ENCODE measurements at regions not wholly inside any gene's neighbourhood (a gene's known extent, or its start where the extent isn't known, plus 50 kb on each side); places are given as distances from the start of the nearest gene placed in this dataset.

GRCh38 chr18:41526054-41526453, 429.0 kb upstream of the PIK3C3 start (continued):
- no peak for TF ChIP-seq ZNF462 (CRISPR knock-in tag; IDR thresholded peaks at IDR 0.05)
- no peak for TF ChIP-seq CTCF (conservative IDR thresholded peaks at IDR 0.05; ENCODE audit: low read depth in 2 of 2)
- no peak for TF ChIP-seq ZNF114 (CRISPR knock-in tag; IDR thresholded peaks at IDR 0.05)
- TF ChIP-seq POLR2AphosphoS5 (IDR thresholded peaks at IDR 0.05; ENCODE audit: low read depth) = no peak
- no peak for TF ChIP-seq EZH2phosphoT487 (IDR thresholded peaks at IDR 0.05; ENCODE audit: unreplicated experiment)
- no peak for TF ChIP-seq JUNB (IDR thresholded peaks at IDR 0.05; ENCODE audit: unreplicated experiment)

GRCh38 chr18:41524674-41525470, 430.2 kb upstream of the PIK3C3 start:
- DNase-seq (ENCODE audit: low spot score) (no peak), ATAC-seq (no peak)
- Histone ChIP-seq H2AFZ (no peak overlapping the region), H3K79me2 (replicated peaks; ENCODE audit: insufficient read depth) (no peaks in the 10 kb centered on the region), H3K27me3 (ENCODE audit: insufficient read depth) (no peaks in the 10 kb centered on the region), H3K9me2 (ENCODE audit: insufficient read depth) (no peaks in the 10 kb centered on the region), H3K27ac (ENCODE audit: low read depth) (no peak overlapping the region), H3K4me3 (no peak overlapping the region), H3K4me2 (no peak overlapping the region), H3K4me1 (ENCODE audit: insufficient read depth) (peaks cover 16% of the 10 kb centered on the region), H3F3A (replicated peaks; ENCODE audit: low read depth) (no peaks in the 10 kb centered on the region), H4K20me1 (replicated peaks; ENCODE audit: insufficient read depth) (no peaks in the 10 kb centered on the region), H3K36me3 (ENCODE audit: insufficient read depth) (no peaks in the 10 kb centered on the region)
- Mint-ChIP-seq H3K27me3 (ENCODE audit: insufficient read depth, low read depth, poor library complexity) (no peaks in the 10 kb centered on the region), H3K4me1 (peaks cover 15% of the 10 kb centered on the region; the same call in 2 of the 3 replicates), H3K27ac (peak overlapping the region; percentile 63; the same call in 1 of the 2 replicates), H3K4me3 (no peak overlapping the region), H3K36me3 (ENCODE audit: low read depth) (peaks cover 8% of the 10 kb centered on the region), H3K9me3 (peaks cover 8% of the 10 kb centered on the region; the same call in 2 of the 3 replicates)
- TF ChIP-seq JUNB (IDR thresholded peaks at IDR 0.05; ENCODE audit: unreplicated experiment) (no peak), EZH2phosphoT487 (IDR thresholded peaks at IDR 0.05; ENCODE audit: unreplicated experiment) (no peak), CTCF (conservative IDR thresholded peaks at IDR 0.05; ENCODE audit: low read depth in 2 of 2) (no peak), CREB1 (CRISPR knock-in tag; IDR thresholded peaks at IDR 0.05; ENCODE audit: low read depth) (no peak), STAT1 (IDR thresholded peaks at IDR 0.05; ENCODE audit: unreplicated experiment) (no peak), ZNF331 (CRISPR knock-in tag; IDR thresholded peaks at IDR 0.05; ENCODE audit: low read depth) (no peak), EZH2 (IDR thresholded peaks at IDR 0.05; ENCODE audit: low read depth, unreplicated experiment) (no peak), ETS1 (IDR thresholded peaks at IDR 0.05) (no peak)

Measured in GM23338 (cell line).